AG09309 (cell line): ENCODE measurements at regions not wholly inside any gene's neighbourhood (a gene's known extent, or its start where the extent isn't known, plus 50 kb on each side); places are given as distances from the start of the nearest gene placed in this dataset.

Experiments
- DNase-seq: peaks from one replicate; pipeline ENCODE4 v3.0.0-alpha.2; 2010; ENCODE audit warnings: low read depth
- H3K4me3 ChIP-seq: 2 replicates; pipeline ENCODE4 v1.5.1; 2011; ENCODE audit warnings: mild to moderate bottlenecking, low read depth, low read length, moderate library complexity; ENCODE audit not compliant: control insufficient read depth
- TF ChIP-seq, protein P1 (sequence below): IDR thresholded peaks from 2 replicates; pipeline ENCODE4 v1.5.1; 2011; ENCODE audit warnings: mild to moderate bottlenecking, low read depth, low read length, inconsistent platforms; ENCODE audit not compliant: insufficient read depth, control insufficient read depth; ENCODE audit errors: missing control alignments

DNA sequence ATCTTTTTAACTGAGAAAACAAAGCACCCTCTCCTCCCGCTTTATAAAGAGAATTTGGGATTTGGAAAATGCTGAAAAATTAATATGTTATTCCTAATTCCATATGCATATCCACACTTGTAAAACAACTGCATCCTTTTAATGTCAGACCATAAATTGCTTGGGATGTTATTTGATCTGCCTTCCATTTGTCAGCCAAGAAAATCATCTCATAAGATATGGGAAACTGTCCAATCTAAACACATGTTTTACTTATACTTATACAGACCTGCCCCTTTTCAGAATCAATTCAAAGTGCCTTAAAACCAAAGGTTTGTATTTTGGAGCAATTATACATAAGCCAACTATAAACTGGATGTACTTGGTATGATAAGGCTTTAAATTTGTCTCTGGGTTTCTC is 595.5 kb upstream of the PFKP start:
- TF ChIP-seq, protein P1, sequence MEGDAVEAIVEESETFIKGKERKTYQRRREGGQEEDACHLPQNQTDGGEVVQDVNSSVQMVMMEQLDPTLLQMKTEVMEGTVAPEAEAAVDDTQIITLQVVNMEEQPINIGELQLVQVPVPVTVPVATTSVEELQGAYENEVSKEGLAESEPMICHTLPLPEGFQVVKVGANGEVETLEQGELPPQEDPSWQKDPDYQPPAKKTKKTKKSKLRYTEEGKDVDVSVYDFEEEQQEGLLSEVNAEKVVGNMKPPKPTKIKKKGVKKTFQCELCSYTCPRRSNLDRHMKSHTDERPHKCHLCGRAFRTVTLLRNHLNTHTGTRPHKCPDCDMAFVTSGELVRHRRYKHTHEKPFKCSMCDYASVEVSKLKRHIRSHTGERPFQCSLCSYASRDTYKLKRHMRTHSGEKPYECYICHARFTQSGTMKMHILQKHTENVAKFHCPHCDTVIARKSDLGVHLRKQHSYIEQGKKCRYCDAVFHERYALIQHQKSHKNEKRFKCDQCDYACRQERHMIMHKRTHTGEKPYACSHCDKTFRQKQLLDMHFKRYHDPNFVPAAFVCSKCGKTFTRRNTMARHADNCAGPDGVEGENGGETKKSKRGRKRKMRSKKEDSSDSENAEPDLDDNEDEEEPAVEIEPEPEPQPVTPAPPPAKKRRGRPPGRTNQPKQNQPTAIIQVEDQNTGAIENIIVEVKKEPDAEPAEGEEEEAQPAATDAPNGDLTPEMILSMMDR, result no peak
- H3K4me3 ChIP-seq, result no peak overlapping the region
- no peak for DNase-seq

DNA sequence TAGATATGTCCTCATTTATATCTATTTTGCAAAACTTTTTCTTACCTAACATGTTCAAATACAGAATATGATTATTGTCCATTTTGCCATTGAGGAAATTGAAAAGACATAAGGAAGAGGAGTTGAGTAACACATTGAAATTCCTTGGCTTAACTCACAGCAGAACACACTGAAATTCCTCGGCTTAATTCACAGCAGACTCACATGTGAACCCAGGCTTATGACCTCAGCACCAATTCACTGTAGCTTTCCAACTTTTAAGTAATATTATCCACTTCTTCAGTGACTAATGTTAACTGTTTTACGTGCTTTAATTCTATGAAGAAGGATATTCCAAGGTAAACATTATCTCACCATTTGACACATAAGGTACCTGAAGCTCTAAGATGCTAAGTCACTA is 597.5 kb upstream of the PFKP start:
- no peak overlapping the region for H3K4me3 ChIP-seq
- TF ChIP-seq, protein P1, result no peak
- no peak for DNase-seq

DNA sequence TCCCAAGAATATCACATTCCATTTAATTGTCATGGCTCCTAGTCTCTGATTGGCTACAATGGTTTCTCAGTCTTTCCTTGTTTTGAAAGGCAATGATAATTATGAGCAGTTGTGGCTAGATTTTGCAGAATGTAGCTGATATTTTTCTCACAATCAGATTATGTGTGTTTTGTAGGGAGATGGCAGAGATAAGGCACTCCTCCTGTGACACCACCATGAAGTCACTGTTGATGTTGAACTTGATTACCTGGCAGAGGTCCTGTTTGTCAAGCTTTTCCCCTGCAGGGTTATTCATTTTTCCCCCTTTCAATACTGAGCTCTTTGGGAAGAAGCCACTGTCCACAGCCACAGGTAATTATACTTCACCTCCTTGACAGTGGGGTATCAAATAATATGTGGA is 602.9 kb upstream of the PFKP start:
- no peak overlapping the region for H3K4me3 ChIP-seq
- no peak for DNase-seq
- TF ChIP-seq, protein P1, result no peak

DNA sequence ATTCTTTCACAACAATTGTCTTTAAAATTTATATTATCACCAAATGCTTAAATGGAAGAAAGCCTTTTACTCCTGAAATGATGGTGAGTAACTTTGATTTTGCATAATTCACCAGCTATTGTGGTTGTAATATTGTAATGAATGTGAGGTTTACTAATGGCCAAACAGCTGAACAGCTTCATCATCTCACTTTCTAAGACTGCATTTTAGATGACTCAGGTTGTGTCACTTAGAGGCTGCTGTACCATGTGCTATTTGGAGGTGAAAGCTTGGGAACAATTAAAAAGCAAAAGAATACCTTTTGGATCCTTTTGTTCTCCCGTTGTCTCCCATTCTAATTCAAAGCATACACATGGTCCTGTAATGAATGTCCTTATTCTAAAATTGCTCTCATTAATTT is 604.0 kb upstream of the PFKP start:
- H3K4me3 ChIP-seq, result no peak overlapping the region
- DNase-seq, result no peak
- TF ChIP-seq, protein P1, result no peak

DNA sequence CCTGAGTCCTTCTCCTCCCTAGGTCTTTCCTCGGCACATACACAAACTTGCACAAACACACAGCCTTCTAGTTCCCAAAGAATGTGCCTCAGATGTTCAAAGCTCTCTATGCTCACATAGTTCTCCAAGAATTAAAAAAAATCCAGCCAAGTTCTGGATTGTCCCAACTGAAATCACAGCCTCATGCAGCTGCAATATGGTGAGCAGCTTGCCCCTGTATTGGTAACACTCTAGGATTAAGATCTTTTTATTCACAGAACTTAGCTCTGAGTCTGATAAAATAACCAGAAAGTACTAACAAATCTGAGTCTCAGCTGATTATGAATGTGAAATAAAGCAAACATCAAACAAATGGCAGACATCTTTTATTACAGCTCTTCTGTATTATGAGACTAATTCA is 604.8 kb upstream of the PFKP start:
- no peak overlapping the region for H3K4me3 ChIP-seq
- TF ChIP-seq, protein P1, result no peak
- no peak for DNase-seq

DNA sequence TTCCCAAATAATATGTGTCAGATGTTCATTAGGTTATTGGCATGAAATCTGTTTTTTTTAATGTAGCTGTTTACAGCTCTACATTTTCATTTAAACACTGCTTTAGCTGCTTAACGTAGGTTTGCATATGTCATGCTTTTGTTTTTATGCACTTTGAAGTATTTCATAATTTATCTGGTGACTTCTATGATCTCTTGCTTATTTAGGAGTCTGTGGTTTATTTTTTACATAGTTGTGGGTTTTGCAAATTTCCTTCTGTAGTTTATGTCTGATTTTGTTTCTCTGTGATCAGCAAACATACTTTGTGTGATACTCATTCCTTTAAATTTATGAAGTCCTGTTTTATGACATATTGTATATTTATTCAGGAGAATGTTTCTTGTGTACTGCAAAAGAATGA is 606.5 kb upstream of the PFKP start:
- no peak overlapping the region for H3K4me3 ChIP-seq
- TF ChIP-seq, protein P1, result no peak
- no peak for DNase-seq

DNA sequence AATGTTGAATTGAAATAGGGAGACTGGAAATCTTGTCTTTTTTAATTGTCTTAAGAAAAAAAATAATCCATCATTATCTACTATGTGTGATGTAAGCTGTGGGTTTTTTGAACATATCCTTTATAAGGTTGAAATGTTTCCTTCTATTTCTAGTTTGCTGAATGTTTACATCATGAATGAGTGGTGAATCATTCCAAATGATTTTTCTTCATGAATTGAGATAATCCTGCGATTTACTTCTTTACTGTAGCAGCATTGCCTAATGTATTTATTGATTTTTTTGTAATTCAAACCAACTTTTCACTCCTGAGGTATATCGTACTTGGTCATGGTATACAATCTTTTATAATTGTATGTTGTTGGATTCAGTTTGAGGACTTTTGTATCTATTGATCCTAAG is 607.6 kb upstream of the PFKP start:
- no peak for DNase-seq
- H3K4me3 ChIP-seq, result no peak overlapping the region

More for the DNA sequence above, 607.6 kb upstream of the PFKP start:
- TF ChIP-seq, protein P1, result no peak
